ENCODE measurements at regions not wholly inside any gene's neighbourhood (a gene's known extent, or its start where the extent isn't known, plus 50 kb on each side); places are given as distances from the start of the nearest gene placed in this dataset.

- TF ChIP-seq CTCF (IDR thresholded peaks at IDR 0.05 in 8 of 11, conservative IDR thresholded peaks at IDR 0.05 in 3 of 11): no peak
- no peak for TF ChIP-seq POLR2AphosphoS5 (IDR thresholded peaks at IDR 0.05)
- TF ChIP-seq POLR2A (IDR thresholded peaks at IDR 0.05): no peak
These were observed 387.8 kb upstream of the WWC1 start for GRCh38 chr5:167903659-167904058.
